CD4-positive, alpha-beta T cell (primary cell): ENCODE measurements at regions not wholly inside any gene's neighbourhood (a gene's known extent, or its start where the extent isn't known, plus 50 kb on each side); places are given as distances from the start of the nearest gene placed in this dataset.

Experiments used
- ATAC-seq: fragments of 200-7000 bp; cut with Tn5 transposase; one replicate; pipeline ENCODE4 v1.10.0; 2022; ENCODE audit warnings: mild to moderate bottlenecking; ENCODE audit not compliant: poor library complexity
- CTCF ChIA-PET: fragments of 350-600 bp; sonication (Branson Sonifier 250); formaldehyde crosslinking; loops from one replicate; lab custom pipeline; 2021; ENCODE audit warnings: antibody characterized with exemption, inconsistent platforms; lab: Charles Lee
- POLR2A ChIA-PET: fragments of 350-600 bp; sonication (Branson Sonifier 250); formaldehyde crosslinking; loops from one replicate; lab custom pipeline; 2021; ENCODE audit warnings: antibody characterized with exemption, inconsistent platforms; lab: Charles Lee
- DNase-seq, 14 experiments: peaks; one replicate each; pipeline ENCODE4 v3.0.0-alpha.2; 2013 to 2020; ENCODE audit warnings: mixed read lengths in 2 of 14
- H3K27ac ChIP-seq, 2 donors: one replicate each; pipeline versions ENCODE4 v1.5.1 to v1.7.0; 2013; ENCODE audit warnings: low read length in 2 of 2, low read depth in 1 of 2, mild to moderate bottlenecking in 1 of 2
- H3K27me3 ChIP-seq, 2 experiments: 1 replicate in 1 of 2; 2 replicates in 1 of 2; pipeline versions ENCODE4 v1.6.1 to v1.7.0; 2013; ENCODE audit warnings: low read length in 2 of 2, control low read depth in 1 of 2, mild to moderate bottlenecking in 1 of 2, moderate library complexity in 1 of 2; ENCODE audit not compliant: insufficient read depth in 2 of 2, control insufficient read depth in 1 of 2
- H3K36me3 ChIP-seq: one replicate; pipeline ENCODE4 v1.6.1; 2013; ENCODE audit warnings: low read length, control low read depth; ENCODE audit not compliant: insufficient read depth
- H3K4me1 ChIP-seq: one replicate; pipeline ENCODE4 v1.6.1; 2013; ENCODE audit warnings: low read length, control low read depth; ENCODE audit not compliant: insufficient read depth
- H3K4me3 ChIP-seq: one replicate; pipeline ENCODE4 v1.5.1; 2013; ENCODE audit warnings: mild to moderate bottlenecking, low read length, moderate library complexity
- H3K9me3 ChIP-seq, 2 experiments: 1 replicate in 1 of 2; 2 replicates in 1 of 2; pipeline versions ENCODE4 v1.6.1 to v1.7.0; 2013; ENCODE audit warnings: low read length in 2 of 2, mild to moderate bottlenecking in 2 of 2, control low read depth in 1 of 2, moderate library complexity in 1 of 2; ENCODE audit not compliant: control insufficient read depth in 1 of 2, insufficient read depth in 1 of 2
- H3K27ac Mint-ChIP-seq: one replicate; pipeline ENCODE4 v1.8.0; 2020; ENCODE audit warnings: mixed read lengths
- H3K27me3 Mint-ChIP-seq: one replicate; pipeline ENCODE4 v1.8.0; 2021; ENCODE audit warnings: mixed read lengths
- H3K36me3 Mint-ChIP-seq: one replicate; pipeline ENCODE4 v1.8.0; 2021; ENCODE audit warnings: low read depth, mixed read lengths
- H3K4me1 Mint-ChIP-seq: one replicate; pipeline ENCODE4 v1.8.0; 2021; ENCODE audit warnings: low read depth, mixed read lengths
- H3K4me3 Mint-ChIP-seq: one replicate; pipeline ENCODE4 v1.8.0; 2020; ENCODE audit warnings: mild to moderate bottlenecking, mixed read lengths
- H3K9me3 Mint-ChIP-seq: one replicate; pipeline ENCODE4 v1.8.0; 2020; ENCODE audit warnings: mixed read lengths
- intact Hi-C, 2 experiments: fragments of 100-400 bp; cut with DNase I in 1 of 2; cut with micrococcal nuclease in 1 of 2; formaldehyde crosslinking; loops; one replicate each; pipeline versions ENCODE4 v1.15.1 to v1.9.0; 2023 to 2025; cut with DNase I, micrococcal nuclease
- TF ChIP-seq, protein P1 (sequence below): fragments of 200-600 bp; IDR thresholded peaks from one replicate; pipeline ENCODE4 v1.8.0; 2022; ENCODE audit warnings: antibody characterized with exemption, mild to moderate bottlenecking

DNA sequence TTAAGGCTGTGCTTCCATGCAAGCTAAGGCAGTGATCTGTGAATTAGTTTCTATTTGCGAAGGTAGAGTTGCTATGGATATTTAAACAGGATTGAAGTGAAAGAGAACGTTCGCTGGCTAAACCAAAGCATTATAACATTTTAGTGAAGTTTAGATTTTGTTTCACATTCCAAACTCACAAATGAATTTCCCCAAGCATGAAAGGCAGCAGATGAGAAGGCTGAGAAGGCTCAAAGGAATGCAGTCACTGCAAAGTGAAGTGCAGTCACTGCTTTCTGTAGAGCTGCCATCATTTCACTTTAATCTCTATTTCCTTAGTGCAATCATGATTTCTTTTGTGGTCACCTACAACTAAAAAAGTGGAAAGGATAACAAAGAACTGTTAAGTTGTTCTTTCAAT is 334.7 kb upstream of the NR3C2 start:
- H3K36me3 Mint-ChIP-seq, result no peaks in the 10 kb centered on the region
- H3K4me3 Mint-ChIP-seq, result no peak overlapping the region
- H3K9me3 Mint-ChIP-seq, result no peaks in the 10 kb centered on the region
- ATAC-seq (no peak), DNase-seq (no peak)
- H3K27ac Mint-ChIP-seq, result no peak overlapping the region
- intact Hi-C loops, result loop anchor here in 1 of 2 experiments (10.0 kb wide), 1 partner anchor 752 kb away; no protein-coding TSS in a partner anchor
- no peaks in the 10 kb centered on the region for H3K9me3 ChIP-seq
- ChIA-PET POLR2A (no interaction called here), CTCF (no interaction called here)
- TF ChIP-seq, protein P1, sequence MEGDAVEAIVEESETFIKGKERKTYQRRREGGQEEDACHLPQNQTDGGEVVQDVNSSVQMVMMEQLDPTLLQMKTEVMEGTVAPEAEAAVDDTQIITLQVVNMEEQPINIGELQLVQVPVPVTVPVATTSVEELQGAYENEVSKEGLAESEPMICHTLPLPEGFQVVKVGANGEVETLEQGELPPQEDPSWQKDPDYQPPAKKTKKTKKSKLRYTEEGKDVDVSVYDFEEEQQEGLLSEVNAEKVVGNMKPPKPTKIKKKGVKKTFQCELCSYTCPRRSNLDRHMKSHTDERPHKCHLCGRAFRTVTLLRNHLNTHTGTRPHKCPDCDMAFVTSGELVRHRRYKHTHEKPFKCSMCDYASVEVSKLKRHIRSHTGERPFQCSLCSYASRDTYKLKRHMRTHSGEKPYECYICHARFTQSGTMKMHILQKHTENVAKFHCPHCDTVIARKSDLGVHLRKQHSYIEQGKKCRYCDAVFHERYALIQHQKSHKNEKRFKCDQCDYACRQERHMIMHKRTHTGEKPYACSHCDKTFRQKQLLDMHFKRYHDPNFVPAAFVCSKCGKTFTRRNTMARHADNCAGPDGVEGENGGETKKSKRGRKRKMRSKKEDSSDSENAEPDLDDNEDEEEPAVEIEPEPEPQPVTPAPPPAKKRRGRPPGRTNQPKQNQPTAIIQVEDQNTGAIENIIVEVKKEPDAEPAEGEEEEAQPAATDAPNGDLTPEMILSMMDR, result no peak
- no peak overlapping the region for H3K27ac ChIP-seq
- H3K27me3 Mint-ChIP-seq, result no peaks in the 10 kb centered on the region
- no peaks in the 10 kb centered on the region for H3K4me1 Mint-ChIP-seq
- no peaks in the 10 kb centered on the region for H3K4me1 ChIP-seq
- no peaks in the 10 kb centered on the region for H3K36me3 ChIP-seq
- H3K4me3 ChIP-seq, result no peak overlapping the region
- H3K27me3 ChIP-seq, result no peaks in the 10 kb centered on the region

DNA sequence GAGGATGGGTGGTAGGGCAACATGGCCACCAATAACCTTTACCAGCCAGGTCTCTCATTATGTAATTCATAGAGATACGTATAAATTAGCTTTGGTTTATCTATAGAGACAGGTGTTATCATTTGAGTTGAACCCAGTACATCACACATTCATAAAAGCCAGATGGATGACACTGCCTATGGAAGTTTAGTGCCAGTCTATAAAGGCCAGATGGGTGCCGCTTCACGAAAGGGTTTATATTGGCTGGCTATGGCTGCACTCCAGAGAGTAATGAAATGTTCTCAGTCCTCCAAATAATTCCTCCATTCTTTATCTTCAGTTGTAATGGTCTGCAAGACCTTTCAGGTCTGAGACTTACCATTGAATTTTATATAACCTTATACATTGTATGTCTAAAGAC is 331.9 kb upstream of the NR3C2 start:
- Histone ChIP-seq H3K4me1 (no peaks in the 10 kb centered on the region), H3K36me3 (no peaks in the 10 kb centered on the region), H3K27me3 (no peaks in the 10 kb centered on the region), H3K4me3 (no peak overlapping the region), H3K9me3 (no peaks in the 10 kb centered on the region), H3K27ac (no peak overlapping the region)
- no peak overlapping the region for H3K27ac Mint-ChIP-seq
- no peaks in the 10 kb centered on the region for H3K4me1 Mint-ChIP-seq
- DNase-seq, result no peak
- H3K4me3 Mint-ChIP-seq, result no peak overlapping the region
- CTCF ChIA-PET, result no interaction called here
- intact Hi-C loops, result loop anchor here in 1 of 2 experiments (10.0 kb wide), 1 partner anchor 749 kb away; no protein-coding TSS in a partner anchor
- POLR2A ChIA-PET, result no interaction called here
- TF ChIP-seq, protein P1, result no peak
- H3K27me3 Mint-ChIP-seq, result no peaks in the 10 kb centered on the region
- no peak for ATAC-seq
- H3K36me3 Mint-ChIP-seq, result no peaks in the 10 kb centered on the region
- H3K9me3 Mint-ChIP-seq, result no peaks in the 10 kb centered on the region

DNA sequence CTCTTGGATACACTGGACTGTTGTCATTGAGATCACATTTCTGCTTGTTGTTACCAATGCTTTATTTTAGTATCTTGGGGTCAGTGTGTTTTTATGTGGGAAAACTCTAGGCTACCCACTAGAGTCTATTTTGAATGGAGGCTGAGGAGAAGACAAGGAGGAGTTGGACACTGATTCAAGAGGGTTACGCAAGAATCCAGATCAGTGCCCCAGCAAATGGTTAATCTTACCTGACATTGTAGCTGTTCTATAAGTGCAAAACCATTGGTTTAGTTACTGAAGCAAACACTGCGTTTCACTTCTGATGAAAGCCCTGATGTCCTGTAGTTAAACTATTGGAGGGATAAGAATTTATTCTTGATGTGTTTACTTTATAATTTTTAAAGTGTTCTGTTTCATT is 331.1 kb upstream of the NR3C2 start:
- H3K27me3 Mint-ChIP-seq, result no peaks in the 10 kb centered on the region
- H3K4me1 ChIP-seq, result no peaks in the 10 kb centered on the region
- no peak overlapping the region for H3K27ac ChIP-seq
- no peaks in the 10 kb centered on the region for H3K9me3 Mint-ChIP-seq
- no peak for DNase-seq
- no peaks in the 10 kb centered on the region for H3K4me1 Mint-ChIP-seq
- no peak for ATAC-seq
- H3K27ac Mint-ChIP-seq, result no peak overlapping the region
- ChIA-PET CTCF (no interaction called here), POLR2A (no interaction called here)
- no peak overlapping the region for H3K4me3 Mint-ChIP-seq
- TF ChIP-seq, protein P1, result no peak
- no peaks in the 10 kb centered on the region for H3K27me3 ChIP-seq
- intact Hi-C loops, result loop anchor here in 1 of 2 experiments (10.0 kb wide), 1 partner anchor 749 kb away; no protein-coding TSS in a partner anchor
- H3K36me3 ChIP-seq, result no peaks in the 10 kb centered on the region
- no peak overlapping the region for H3K4me3 ChIP-seq
- no peaks in the 10 kb centered on the region for H3K36me3 Mint-ChIP-seq
- no peaks in the 10 kb centered on the region for H3K9me3 ChIP-seq
